ENCODE measurements at regions not wholly inside any gene's neighbourhood (a gene's known extent, or its start where the extent isn't known, plus 50 kb on each side); places are given as distances from the start of the nearest gene placed in this dataset.

DNA sequence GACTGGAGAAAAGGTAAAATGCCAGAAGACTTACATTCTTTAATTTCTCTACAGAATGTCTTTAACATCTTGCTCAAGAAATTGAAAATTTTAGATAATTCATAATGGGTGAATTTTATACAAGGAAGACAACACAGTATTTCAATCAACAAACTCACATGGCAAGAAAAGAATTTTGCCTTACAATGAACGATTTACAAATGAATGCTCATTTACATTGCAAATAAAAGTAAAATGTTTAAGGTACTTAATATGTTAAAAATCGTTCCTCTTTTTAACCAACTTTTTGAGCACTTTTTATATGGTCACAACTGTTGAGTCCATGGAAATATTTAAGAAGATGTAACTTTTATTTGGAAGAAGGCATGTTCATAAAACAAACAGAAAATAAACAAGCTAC lies 174.8 kb upstream of the UBE2E2 start:
- H3K4me3 ChIP-seq (ENCODE audit: low read depth in 2 of 2, low read length in 1 of 2), result no peak overlapping the region
- POLR2A ChIA-PET, result no interaction called here
- TF ChIP-seq, protein P1, sequence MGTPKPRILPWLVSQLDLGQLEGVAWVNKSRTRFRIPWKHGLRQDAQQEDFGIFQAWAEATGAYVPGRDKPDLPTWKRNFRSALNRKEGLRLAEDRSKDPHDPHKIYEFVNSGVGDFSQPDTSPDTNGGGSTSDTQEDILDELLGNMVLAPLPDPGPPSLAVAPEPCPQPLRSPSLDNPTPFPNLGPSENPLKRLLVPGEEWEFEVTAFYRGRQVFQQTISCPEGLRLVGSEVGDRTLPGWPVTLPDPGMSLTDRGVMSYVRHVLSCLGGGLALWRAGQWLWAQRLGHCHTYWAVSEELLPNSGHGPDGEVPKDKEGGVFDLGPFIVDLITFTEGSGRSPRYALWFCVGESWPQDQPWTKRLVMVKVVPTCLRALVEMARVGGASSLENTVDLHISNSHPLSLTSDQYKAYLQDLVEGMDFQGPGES (IDR thresholded peaks at IDR 0.05; ENCODE audit: low read depth, low read length), result no peak
- no peak for TF ChIP-seq TAF1 (IDR thresholded peaks at IDR 0.05; ENCODE audit: borderline replicate concordance, low read depth, low read length)
- TF ChIP-seq, protein P2, sequence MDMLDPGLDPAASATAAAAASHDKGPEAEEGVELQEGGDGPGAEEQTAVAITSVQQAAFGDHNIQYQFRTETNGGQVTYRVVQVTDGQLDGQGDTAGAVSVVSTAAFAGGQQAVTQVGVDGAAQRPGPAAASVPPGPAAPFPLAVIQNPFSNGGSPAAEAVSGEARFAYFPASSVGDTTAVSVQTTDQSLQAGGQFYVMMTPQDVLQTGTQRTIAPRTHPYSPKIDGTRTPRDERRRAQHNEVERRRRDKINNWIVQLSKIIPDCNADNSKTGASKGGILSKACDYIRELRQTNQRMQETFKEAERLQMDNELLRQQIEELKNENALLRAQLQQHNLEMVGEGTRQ (IDR thresholded peaks at IDR 0.05; ENCODE audit: borderline replicate concordance, low read depth, low read length), result no peak
- TF ChIP-seq FOXJ3 (CRISPR knock-in tag; IDR thresholded peaks at IDR 0.05), result no peak
- no peaks in the 10 kb centered on the region for H4K20me1 ChIP-seq (ENCODE audit: insufficient read depth)
- H2AFZ ChIP-seq (ENCODE audit: low read depth), result no peak overlapping the region
- H3K79me2 ChIP-seq (ENCODE audit: insufficient read depth), result no peaks in the 10 kb centered on the region
- H3K4me2 ChIP-seq, result no peak overlapping the region
- WGBS (ENCODE audit: low lambda C conversion rate), result 5% methylated on average over 2 of the region's 2 CpGs
- no peak overlapping the region for H3K27ac ChIP-seq (ENCODE audit: low read depth in 2 of 2, low read length in 1 of 2)
- H3K9ac ChIP-seq, result no peak overlapping the region
- CTCF ChIA-PET, result no interaction called here
- H3K9me3 ChIP-seq, result no peaks in the 10 kb centered on the region
- no peaks in the 10 kb centered on the region for H3K4me1 ChIP-seq (ENCODE audit: control insufficient read depth in 1 of 2, insufficient read depth in 2 of 2, low read depth in 1 of 2, low read length in 1 of 2)
- no peaks in the 10 kb centered on the region for H3K36me3 ChIP-seq (replicated peaks in 1 of 2; ENCODE audit: control insufficient read depth in 1 of 2, insufficient read depth in 2 of 2, low read length in 1 of 2)
- H3K27me3 ChIP-seq (ENCODE audit: insufficient read depth), result no peaks in the 10 kb centered on the region
- H3F3A ChIP-seq (replicated peaks; ENCODE audit: insufficient read depth), result no peaks in the 10 kb centered on the region
- DNase-seq, result no peak
- no peaks in the 10 kb centered on the region for H3K9me2 ChIP-seq

DNA sequence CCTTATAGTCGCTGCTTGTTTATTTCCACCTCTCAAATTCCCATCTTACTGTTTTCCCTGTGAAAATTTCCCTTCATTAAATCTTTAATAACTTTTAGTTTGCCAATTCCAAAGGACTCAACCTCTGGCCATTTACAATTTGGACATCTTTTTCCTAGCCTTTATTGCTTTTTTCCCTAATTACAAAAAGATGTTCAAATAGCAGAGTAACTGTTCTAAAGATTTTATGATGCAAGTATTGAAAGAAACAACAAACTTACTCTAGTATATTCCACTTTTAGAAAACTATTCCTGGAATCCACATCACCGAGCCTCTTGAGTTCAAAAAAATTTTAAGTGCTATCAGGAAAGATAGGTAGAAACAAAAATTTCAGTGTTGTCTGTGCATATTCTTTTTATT lies 174.1 kb upstream of the UBE2E2 start:
- POLR2A ChIA-PET, result no interaction called here
- no peaks in the 10 kb centered on the region for H3F3A ChIP-seq (replicated peaks; ENCODE audit: insufficient read depth)
- no peak overlapping the region for H3K9ac ChIP-seq
- H3K36me3 ChIP-seq (replicated peaks in 1 of 2; ENCODE audit: control insufficient read depth in 1 of 2, insufficient read depth in 2 of 2, low read length in 1 of 2), result no peaks in the 10 kb centered on the region
- CTCF ChIA-PET, result no interaction called here
- H3K79me2 ChIP-seq (ENCODE audit: insufficient read depth), result no peaks in the 10 kb centered on the region
- H3K4me3 ChIP-seq (ENCODE audit: low read depth in 2 of 2, low read length in 1 of 2), result no peak overlapping the region
- no peak overlapping the region for H2AFZ ChIP-seq (ENCODE audit: low read depth)
- no peaks in the 10 kb centered on the region for H3K9me3 ChIP-seq
- DNase-seq, result no peak
- H3K9me2 ChIP-seq, result no peaks in the 10 kb centered on the region
- H3K4me2 ChIP-seq, result no peak overlapping the region
- H3K4me1 ChIP-seq (ENCODE audit: control insufficient read depth in 1 of 2, insufficient read depth in 2 of 2, low read depth in 1 of 2, low read length in 1 of 2), result no peaks in the 10 kb centered on the region
- H3K27ac ChIP-seq (ENCODE audit: low read depth in 2 of 2, low read length in 1 of 2), result no peak overlapping the region
- H4K20me1 ChIP-seq (ENCODE audit: insufficient read depth), result no peaks in the 10 kb centered on the region
- 31% methylated on average over 2 of the region's 2 CpGs for WGBS (ENCODE audit: low lambda C conversion rate)
- H3K27me3 ChIP-seq (ENCODE audit: insufficient read depth), result no peaks in the 10 kb centered on the region
- TF ChIP-seq MEF2A (IDR thresholded peaks at IDR 0.05; ENCODE audit: borderline replicate concordance, low read depth) (no peak), ELF1 (IDR thresholded peaks at IDR 0.05) (no peak), MXI1 (IDR thresholded peaks at IDR 0.05; ENCODE audit: low read depth, low read length) (no peak), RAD21 (IDR thresholded peaks at IDR 0.05; ENCODE audit: low read length) (no peak), SIN3A (IDR thresholded peaks at IDR 0.05; ENCODE audit: borderline replicate concordance, low read depth, low read length) (no peak), TEAD4 (IDR thresholded peaks at IDR 0.05; ENCODE audit: borderline replicate concordance, insufficient read depth) (no peak), JUND (IDR thresholded peaks at IDR 0.05) (no peak)
- TF ChIP-seq, protein P1 (IDR thresholded peaks at IDR 0.05; ENCODE audit: low read depth, low read length), result no peak

Data from SK-N-SH (cell line).